Brain microvascular endothelial cell (primary cell): ENCODE measurements at regions not wholly inside any gene's neighbourhood (a gene's known extent, or its start where the extent isn't known, plus 50 kb on each side); places are given as distances from the start of the nearest gene placed in this dataset.

Experiments
- DNase-seq: peaks from one replicate; pipeline ENCODE4 v3.0.0-alpha.2; 2020
- H3K27ac ChIP-seq: fragments of 250-450 bp; sonication (Bioruptor Pico); 2 replicates; pipeline ENCODE4 v1.5.1; 2020; ENCODE audit warnings: mild to moderate bottlenecking, moderate library complexity
- H3K27me3 ChIP-seq: fragments of 250-450 bp; sonication (Bioruptor Pico); replicated peaks from 2 replicates; pipeline ENCODE4 v1.5.1; 2020; ENCODE audit warnings: mild to moderate bottlenecking
- H3K36me3 ChIP-seq: fragments of 250-450 bp; sonication (Bioruptor Pico); replicated peaks from 2 replicates; pipeline ENCODE4 v1.5.1; 2020; ENCODE audit warnings: mild to moderate bottlenecking
- H3K4me3 ChIP-seq: 2 replicates; pipeline ENCODE4 v1.5.1; 2011; ENCODE audit warnings: low read depth, mild to moderate bottlenecking, control low read depth, low read length, moderate library complexity
- CTCF ChIP-seq: IDR thresholded peaks from 2 replicates; pipeline ENCODE4 v1.5.1; 2011; ENCODE audit warnings: low read depth, mild to moderate bottlenecking, moderate library complexity, low read length, control low read depth, inconsistent platforms; ENCODE audit errors: missing control alignments
- in situ Hi-C: cut with HindIII; loops from 2 replicates; pipeline ENCODE4 v1.10.0; 2017; ENCODE audit warnings: low sequenced_read_pairs, low pct_ligation_motif_present

- Histone ChIP-seq H3K36me3 (no peaks in the 10 kb centered on the region), H3K4me3 (no peak overlapping the region), H3K27ac (no peak overlapping the region), H3K27me3 (no peaks in the 10 kb centered on the region)
- no peak for DNase-seq
- TF ChIP-seq CTCF: no peak
- in situ Hi-C loops: no loop called here
These were observed 235.7 kb upstream of the ELL2 start for GRCh38 chr5:96197347-96197746.

- TF ChIP-seq CTCF: no peak
- DNase-seq: no peak
- no peak overlapping the region for H3K4me3 ChIP-seq
- no peaks in the 10 kb centered on the region for H3K36me3 ChIP-seq
- H3K27ac ChIP-seq: no peak overlapping the region
- in situ Hi-C loops: no loop called here
- no peaks in the 10 kb centered on the region for H3K27me3 ChIP-seq
These were observed 235.2 kb upstream of the ELL2 start for GRCh38 chr5:96196890-96197289.

GRCh38 chr5:96196407-96196806 lies 234.8 kb upstream of the ELL2 start:
- no peak overlapping the region for H3K27ac ChIP-seq

GRCh38 chr5:96195123-96195522 lies 233.5 kb upstream of the ELL2 start:
- Histone ChIP-seq H3K4me3 (no peak overlapping the region), H3K27ac (no peak overlapping the region), H3K27me3 (no peaks in the 10 kb centered on the region), H3K36me3 (no peaks in the 10 kb centered on the region)
- DNase-seq: no peak
- in situ Hi-C loops: no loop called here
- no peak for TF ChIP-seq CTCF

More at GRCh38 chr5:96196407-96196806, 234.8 kb upstream of the ELL2 start:
- no peaks in the 10 kb centered on the region for H3K27me3 ChIP-seq
- in situ Hi-C loops: no loop called here
- DNase-seq: no peak
- H3K4me3 ChIP-seq: no peak overlapping the region
- no peaks in the 10 kb centered on the region for H3K36me3 ChIP-seq
- no peak for TF ChIP-seq CTCF

GRCh38 chr5:96194593-96194992 lies 232.9 kb upstream of the ELL2 start:
- Histone ChIP-seq H3K27ac (no peak overlapping the region), H3K4me3 (no peak overlapping the region)
- in situ Hi-C loops: no loop called here

More at GRCh38 chr5:96194593-96194992, 232.9 kb upstream of the ELL2 start:
- Histone ChIP-seq H3K27me3 (no peaks in the 10 kb centered on the region), H3K36me3 (no peaks in the 10 kb centered on the region)
- no peak for DNase-seq
- no peak for TF ChIP-seq CTCF
